Ishikawa (cell line): ENCODE measurements at regions not wholly inside any gene's neighbourhood (a gene's known extent, or its start where the extent isn't known, plus 50 kb on each side); places are given as distances from the start of the nearest gene placed in this dataset.

Experiments used
- CEBPB ChIP-seq: IDR thresholded peaks from 2 replicates; pipeline ENCODE4 v1.6.1; 2012
- CREB1 ChIP-seq: IDR thresholded peaks from 2 replicates; pipeline ENCODE4 v1.6.1; 2012; ENCODE audit warnings: low read depth
- EP300 ChIP-seq: IDR thresholded peaks from 2 replicates; pipeline ENCODE4 v1.6.1; 2012; ENCODE audit warnings: borderline replicate concordance
- NFIC ChIP-seq: IDR thresholded peaks from 2 replicates; pipeline ENCODE4 v1.6.1; 2012
- RAD21 ChIP-seq: IDR thresholded peaks from 2 replicates; pipeline ENCODE4 v1.6.1; 2012; ENCODE audit warnings: low read depth
- REST ChIP-seq: IDR thresholded peaks from 2 replicates; pipeline ENCODE4 v1.6.1; 2012; ENCODE audit warnings: low read depth, mild to moderate bottlenecking
- TCF12 ChIP-seq: IDR thresholded peaks from 2 replicates; pipeline ENCODE4 v1.6.1; 2012; ENCODE audit warnings: low read depth
- TEAD4 ChIP-seq: IDR thresholded peaks from 2 replicates; pipeline ENCODE4 v1.6.1; 2012
- YY1 ChIP-seq: IDR thresholded peaks from 2 replicates; pipeline ENCODE4 v1.6.1; 2012; ENCODE audit warnings: low read depth
- TF ChIP-seq, protein P1 (sequence below): IDR thresholded peaks from 2 replicates; pipeline ENCODE4 v1.6.1; 2012

DNA sequence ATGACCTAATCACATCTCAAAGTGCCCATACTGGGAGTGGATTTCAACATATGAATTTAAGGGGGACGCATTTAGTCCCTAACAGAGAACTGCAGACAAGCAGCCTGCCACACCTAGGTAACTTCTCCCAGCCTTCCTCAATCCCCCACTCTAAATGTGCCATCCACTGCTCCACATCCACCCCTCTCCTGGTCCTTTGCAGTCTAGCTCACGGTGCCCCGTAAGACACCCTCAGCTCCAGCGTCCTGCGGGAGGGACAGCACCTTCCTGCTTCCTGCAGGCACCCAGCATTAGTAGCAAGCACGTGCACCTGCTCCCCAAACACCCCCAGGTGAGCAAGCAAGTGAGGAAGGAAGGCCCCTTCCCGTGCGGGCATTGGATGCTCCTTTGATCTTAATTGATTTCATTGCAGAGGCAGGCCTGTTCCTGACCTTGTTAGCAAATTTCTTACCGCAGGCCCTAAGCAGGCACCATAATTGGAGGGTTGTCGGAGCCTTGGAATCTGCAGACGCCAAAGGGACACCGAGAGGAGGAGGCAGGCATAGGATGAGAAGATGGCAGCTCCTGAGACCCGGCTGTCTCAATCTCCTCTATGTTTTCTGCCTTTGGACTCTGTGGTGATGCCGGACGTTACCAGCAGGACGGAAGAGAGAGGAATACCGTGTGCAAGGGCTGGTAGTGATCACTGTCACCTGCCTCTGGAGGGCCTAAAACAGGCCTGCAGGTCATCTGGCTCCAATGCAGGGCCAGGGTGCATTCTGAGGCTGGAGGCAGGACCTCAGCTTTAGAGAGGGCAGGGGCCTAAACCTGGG lies 75.8 kb upstream of the CHST15 start:
- TF ChIP-seq NFIC (no peak), TCF12 (no peak), CREB1 (no peak), REST (no peak), EP300 (no peak), YY1 (no peak), TEAD4 (no peak), CEBPB (no peak), RAD21 (no peak)
- TF ChIP-seq, protein P1, sequence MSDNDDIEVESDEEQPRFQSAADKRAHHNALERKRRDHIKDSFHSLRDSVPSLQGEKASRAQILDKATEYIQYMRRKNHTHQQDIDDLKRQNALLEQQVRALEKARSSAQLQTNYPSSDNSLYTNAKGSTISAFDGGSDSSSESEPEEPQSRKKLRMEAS = no peak
